B cell (primary cell): ENCODE measurements at regions not wholly inside any gene's neighbourhood (a gene's known extent, or its start where the extent isn't known, plus 50 kb on each side); places are given as distances from the start of the nearest gene placed in this dataset.

Experiments used
- CTCF ChIP-seq: fragments of 200-600 bp; IDR thresholded peaks from one replicate; pipeline ENCODE4 v1.8.0; 2022; ENCODE audit warnings: antibody characterized with exemption, mild to moderate bottlenecking
- EZH2 ChIP-seq: IDR thresholded peaks from 2 replicates; pipeline ENCODE4 v1.6.1; 2012; ENCODE audit warnings: borderline replicate concordance, low read depth, mild to moderate bottlenecking, moderate library complexity, low read length; ENCODE audit not compliant: insufficient read depth, poor library complexity, severe bottlenecking

GRCh38 chr17:59454633-59455105, 110.7 kb upstream of the DHX40 start:
- TF ChIP-seq CTCF = no peak
- TF ChIP-seq EZH2 = no peak
